ENCODE measurements at regions not wholly inside any gene's neighbourhood (a gene's known extent, or its start where the extent isn't known, plus 50 kb on each side); places are given as distances from the start of the nearest gene placed in this dataset.

GRCh38 chr2:14516844-14517243, 115.7 kb upstream of the LRATD1 start:
- Histone ChIP-seq H3K4me2 (no peak overlapping the region), H3K27ac (no peak overlapping the region), H3K9ac (no peak overlapping the region), H3K79me2 (ENCODE audit: low read depth) (no peaks in the 10 kb centered on the region), H3F3A (ENCODE audit: low read depth) (peaks cover 27% of the 10 kb centered on the region), H2AFZ (replicated peaks) (no peak overlapping the region), H3K27me3 (no peaks in the 10 kb centered on the region), H3K9me3 (ENCODE audit: low read depth) (no peaks in the 10 kb centered on the region), H3K4me1 (peaks cover 32% of the 10 kb centered on the region), H3K36me3 (no peaks in the 10 kb centered on the region), H3K4me3 (no peak overlapping the region), H4K20me1 (ENCODE audit: low read depth) (no peaks in the 10 kb centered on the region)
- no peaks in the 10 kb centered on the region for H3K36me3 Mint-ChIP-seq
- peaks cover 3% of the 10 kb centered on the region for H3K9me3 Mint-ChIP-seq
- no peak overlapping the region for H3K4me3 Mint-ChIP-seq
- TF ChIP-seq EZH2phosphoT487 (IDR thresholded peaks at IDR 0.05) (no peak), EZH2 (IDR thresholded peaks at IDR 0.05) (no peak), CTCF (IDR thresholded peaks at IDR 0.05) (no peak)
- peaks cover 31% of the 10 kb centered on the region for H3K4me1 Mint-ChIP-seq
- H3K27me3 Mint-ChIP-seq (ENCODE audit: insufficient read depth, low read depth), result peaks cover 6% of the 10 kb centered on the region
- H3K27ac Mint-ChIP-seq, result no peak overlapping the region
- DNase-seq (ENCODE audit: low spot score), result no peak

GRCh38 chr2:14517731-14518130, 114.8 kb upstream of the LRATD1 start:
- no peaks in the 10 kb centered on the region for H3K79me2 ChIP-seq (ENCODE audit: low read depth)
- Mint-ChIP-seq H3K27me3 (ENCODE audit: insufficient read depth, low read depth) (peaks cover 6% of the 10 kb centered on the region), H3K4me1 (peaks cover 31% of the 10 kb centered on the region), H3K4me3 (no peak overlapping the region), H3K27ac (no peak overlapping the region), H3K36me3 (peaks cover 2% of the 10 kb centered on the region), H3K9me3 (peaks cover 3% of the 10 kb centered on the region)
- H3K9me3 ChIP-seq (ENCODE audit: low read depth), result no peaks in the 10 kb centered on the region
- H3K4me3 ChIP-seq, result no peak overlapping the region
- H3K9ac ChIP-seq, result no peak overlapping the region
- DNase-seq (ENCODE audit: low spot score), result no peak
- H3K4me1 ChIP-seq, result peaks cover 32% of the 10 kb centered on the region
- H3K4me2 ChIP-seq, result no peak overlapping the region
- H2AFZ ChIP-seq (replicated peaks), result no peak overlapping the region
- TF ChIP-seq CTCF (IDR thresholded peaks at IDR 0.05), result no peak
- TF ChIP-seq EZH2phosphoT487 (IDR thresholded peaks at IDR 0.05), result no peak
- TF ChIP-seq EZH2 (IDR thresholded peaks at IDR 0.05), result no peak
- H3K27me3 ChIP-seq, result no peaks in the 10 kb centered on the region
- H4K20me1 ChIP-seq (ENCODE audit: low read depth), result no peaks in the 10 kb centered on the region
- H3K27ac ChIP-seq, result no peak overlapping the region
- peaks cover 27% of the 10 kb centered on the region for H3F3A ChIP-seq (ENCODE audit: low read depth)
- H3K36me3 ChIP-seq, result no peaks in the 10 kb centered on the region

GRCh38 chr2:14520385-14520945, 112.1 kb upstream of the LRATD1 start:
- peaks cover 2% of the 10 kb centered on the region for H3K36me3 Mint-ChIP-seq
- H4K20me1 ChIP-seq (ENCODE audit: low read depth), result no peaks in the 10 kb centered on the region

More at GRCh38 chr2:14520385-14520945, 112.1 kb upstream of the LRATD1 start:
- no peaks in the 10 kb centered on the region for H3K9me3 ChIP-seq (ENCODE audit: low read depth)
- H3K27ac ChIP-seq, result no peak overlapping the region
- DNase-seq (ENCODE audit: low spot score), result no peak
- peaks cover 5% of the 10 kb centered on the region for H3F3A ChIP-seq (ENCODE audit: low read depth)
- H3K79me2 ChIP-seq (ENCODE audit: low read depth), result no peaks in the 10 kb centered on the region
- no peak overlapping the region for H3K4me2 ChIP-seq
- Mint-ChIP-seq H3K27ac (no peak overlapping the region), H3K4me1 (peaks cover 12% of the 10 kb centered on the region), H3K4me3 (no peak overlapping the region), H3K9me3 (peaks cover 3% of the 10 kb centered on the region), H3K27me3 (ENCODE audit: insufficient read depth, low read depth) (peaks cover 6% of the 10 kb centered on the region)
- H3K4me3 ChIP-seq, result no peak overlapping the region
- no peak for TF ChIP-seq CTCF (IDR thresholded peaks at IDR 0.05)
- TF ChIP-seq EZH2phosphoT487 (IDR thresholded peaks at IDR 0.05), result no peak
- no peak for TF ChIP-seq EZH2 (IDR thresholded peaks at IDR 0.05)
- no peaks in the 10 kb centered on the region for H3K27me3 ChIP-seq
- peaks cover 9% of the 10 kb centered on the region for H3K4me1 ChIP-seq
- H2AFZ ChIP-seq (replicated peaks), result no peak overlapping the region
- H3K9ac ChIP-seq, result no peak overlapping the region
- no peaks in the 10 kb centered on the region for H3K36me3 ChIP-seq
